H9 (cell line): ENCODE measurements at regions not wholly inside any gene's neighbourhood (a gene's known extent, or its start where the extent isn't known, plus 50 kb on each side); places are given as distances from the start of the nearest gene placed in this dataset.

Experiments used
- DNase-seq: peaks from one replicate; pipeline ENCODE4 v3.0.0-alpha.2; 2017
- H2AFZ ChIP-seq: one replicate; pipeline ENCODE4 v1.6.1; 2013; ENCODE audit warnings: mild to moderate bottlenecking, low read length, control low read depth, moderate library complexity
- H2AK5ac ChIP-seq: 2 replicates; pipeline ENCODE4 v1.6.1; 2013; ENCODE audit warnings: low read length, control low read depth, mixed read lengths; ENCODE audit not compliant: insufficient read length
- H2BK120ac ChIP-seq: one replicate; pipeline ENCODE4 v1.6.1; 2013; ENCODE audit warnings: low read depth, mild to moderate bottlenecking, low read length, control low read depth, inconsistent platforms; ENCODE audit not compliant: poor library complexity, severe bottlenecking
- H2BK12ac ChIP-seq: 2 replicates; pipeline ENCODE4 v1.6.1; 2013; ENCODE audit warnings: low read length, control low read depth, mixed read lengths, low read depth; ENCODE audit not compliant: insufficient read length
- H2BK15ac ChIP-seq: 2 replicates; pipeline ENCODE4 v1.6.1; 2013; ENCODE audit warnings: low read depth, low read length, control low read depth
- H2BK20ac ChIP-seq: one replicate; pipeline ENCODE4 v1.6.1; 2013; ENCODE audit warnings: low read depth, mild to moderate bottlenecking, low read length, control low read depth, inconsistent platforms; ENCODE audit not compliant: poor library complexity, severe bottlenecking
- H2BK5ac ChIP-seq: 2 replicates; pipeline ENCODE4 v1.6.1; 2013; ENCODE audit warnings: low read length, control low read depth, mixed read lengths; ENCODE audit not compliant: insufficient read length
- H3K14ac ChIP-seq: 2 replicates; pipeline ENCODE4 v1.6.1; 2013; ENCODE audit warnings: low read length, control low read depth; ENCODE audit not compliant: insufficient read depth
- H3K18ac ChIP-seq: 2 replicates; pipeline ENCODE4 v1.6.1; 2013; ENCODE audit warnings: low read depth, mild to moderate bottlenecking, mixed read lengths, low read length, control low read depth; ENCODE audit not compliant: insufficient read length
- H3K23ac ChIP-seq: 2 replicates; pipeline ENCODE4 v1.6.1; 2013; ENCODE audit warnings: low read length, control low read depth, mixed read lengths, low read depth; ENCODE audit not compliant: insufficient read length
- H3K23me2 ChIP-seq: 2 replicates; pipeline ENCODE4 v1.6.1; 2013; ENCODE audit warnings: low read depth, mild to moderate bottlenecking, mixed read lengths, low read length, control low read depth; ENCODE audit not compliant: insufficient read length, poor library complexity, severe bottlenecking
- H3K27ac ChIP-seq: 2 replicates; pipeline ENCODE4 v1.5.1; 2013; ENCODE audit warnings: low read length, control low read depth, mixed read lengths, low read depth; ENCODE audit not compliant: insufficient read length
- H3K27me3 ChIP-seq: 2 replicates; pipeline ENCODE4 v1.6.1; 2013; ENCODE audit warnings: low read length, control low read depth, inconsistent platforms; ENCODE audit not compliant: insufficient read depth
- H3K4ac ChIP-seq: 2 replicates; pipeline ENCODE4 v1.6.1; 2013; ENCODE audit warnings: low read depth, mild to moderate bottlenecking, control low read depth, inconsistent platforms, low read length, moderate library complexity
- H3K4me1 ChIP-seq: 2 replicates; pipeline ENCODE4 v1.6.1; 2013; ENCODE audit warnings: low read length, control low read depth, inconsistent platforms; ENCODE audit not compliant: insufficient read depth
- H3K4me2 ChIP-seq: 2 replicates; pipeline ENCODE4 v1.6.1; 2013; ENCODE audit warnings: low read length, control low read depth, mixed read lengths; ENCODE audit not compliant: insufficient read length, insufficient read depth
- H3K56ac ChIP-seq: 2 replicates; pipeline ENCODE4 v1.6.1; 2013; ENCODE audit warnings: low read depth, mild to moderate bottlenecking, mixed read lengths, low read length, control low read depth; ENCODE audit not compliant: insufficient read length
- H3K79me1 ChIP-seq: 2 replicates; pipeline ENCODE4 v1.6.1; 2013; ENCODE audit warnings: low read depth, mild to moderate bottlenecking, moderate library complexity, low read length, control low read depth, inconsistent platforms; ENCODE audit not compliant: insufficient read depth, poor library complexity, severe bottlenecking
- H3K79me2 ChIP-seq: 2 replicates; pipeline ENCODE4 v1.6.1; 2013; ENCODE audit warnings: low read length, control low read depth, inconsistent platforms; ENCODE audit not compliant: insufficient read depth
- H3K9ac ChIP-seq: 2 replicates; pipeline ENCODE4 v1.6.1; 2013; ENCODE audit warnings: low read length, control low read depth, mixed read lengths; ENCODE audit not compliant: insufficient read length; ENCODE audit errors: extremely low read depth
- H3K9me3 ChIP-seq: one replicate; pipeline ENCODE4 v1.6.1; 2013; ENCODE audit warnings: low read depth, low read length, inconsistent platforms; ENCODE audit not compliant: control insufficient read depth
- H3T11ph ChIP-seq: one replicate; pipeline ENCODE4 v1.6.1; 2013; ENCODE audit warnings: mild to moderate bottlenecking, low read length, control low read depth, inconsistent platforms
- H4K20me1 ChIP-seq: one replicate; pipeline ENCODE4 v1.6.1; 2013; ENCODE audit not compliant: control insufficient read depth, insufficient read length, insufficient read depth
- H4K5ac ChIP-seq: 2 replicates; pipeline ENCODE4 v1.6.1; 2013; ENCODE audit warnings: low read depth, mild to moderate bottlenecking, mixed read lengths, low read length, control low read depth; ENCODE audit not compliant: insufficient read length
- H4K8ac ChIP-seq: replicated peaks from 2 replicates; pipeline ENCODE4 v1.6.1; 2013; ENCODE audit warnings: low read length, control low read depth, mixed read lengths, low read depth; ENCODE audit not compliant: insufficient read length
- H4K91ac ChIP-seq: 2 replicates; pipeline ENCODE4 v1.6.1; 2013; ENCODE audit warnings: low read depth, mild to moderate bottlenecking, moderate library complexity, mixed read lengths, low read length, control low read depth; ENCODE audit not compliant: insufficient read length
- H3K27ac Mint-ChIP-seq, 3 experiments: 2 replicates in 2 of 3; 3 replicates in 1 of 3; pipeline ENCODE4 v1.8.0; 2020 to 2021; ENCODE audit warnings: mixed read lengths in 3 of 3, mild to moderate bottlenecking in 1 of 3, moderate library complexity in 1 of 3
- H3K27me3 Mint-ChIP-seq: 2 replicates; pipeline ENCODE4 v1.8.0; 2021; ENCODE audit warnings: low read depth, mild to moderate bottlenecking, moderate library complexity, mixed read lengths
- H3K36me3 Mint-ChIP-seq, 3 experiments: 2 replicates in 2 of 3; 3 replicates in 1 of 3; pipeline ENCODE4 v1.8.0; 2020 to 2021; ENCODE audit warnings: low read depth in 3 of 3, mixed read lengths in 3 of 3; ENCODE audit not compliant: insufficient read depth in 1 of 3
- H3K4me1 Mint-ChIP-seq, 2 experiments: 2 replicates each; pipeline ENCODE4 v1.8.0; 2020; ENCODE audit warnings: mixed read lengths in 2 of 2
- H3K4me3 Mint-ChIP-seq, 2 experiments: 2 replicates in 1 of 2; 3 replicates in 1 of 2; pipeline ENCODE4 v1.8.0; 2020 to 2021; ENCODE audit warnings: mild to moderate bottlenecking in 2 of 2, mixed read lengths in 2 of 2, moderate library complexity in 1 of 2
- H3K9me3 Mint-ChIP-seq, 2 experiments: 2 replicates in 1 of 2; 3 replicates in 1 of 2; pipeline ENCODE4 v1.8.0; 2020; ENCODE audit warnings: mild to moderate bottlenecking in 2 of 2, mixed read lengths in 2 of 2, moderate library complexity in 1 of 2
- WGBS: extraction: QIAGEN DNeasy Blood & Tissue Kit; methylation state at CpG from one replicate; pipeline ENCODE4 v1.1.7; 2013; ENCODE audit warnings: missing lambda C conversion rate, low lambda C conversion rate, mixed read lengths; ENCODE audit not compliant: insufficient read length; ENCODE audit errors: extremely low coverage; 5-methylcytosine and 5-hydroxymethylcytosine counted together
- TF ChIP-seq, protein P1 (sequence below): fragments of 200-600 bp; sonication (generic); conservative IDR thresholded peaks from 3 replicates; pipeline ENCODE4 v1.8.0; 2021; ENCODE audit warnings: antibody characterized with exemption, mild to moderate bottlenecking

DNA sequence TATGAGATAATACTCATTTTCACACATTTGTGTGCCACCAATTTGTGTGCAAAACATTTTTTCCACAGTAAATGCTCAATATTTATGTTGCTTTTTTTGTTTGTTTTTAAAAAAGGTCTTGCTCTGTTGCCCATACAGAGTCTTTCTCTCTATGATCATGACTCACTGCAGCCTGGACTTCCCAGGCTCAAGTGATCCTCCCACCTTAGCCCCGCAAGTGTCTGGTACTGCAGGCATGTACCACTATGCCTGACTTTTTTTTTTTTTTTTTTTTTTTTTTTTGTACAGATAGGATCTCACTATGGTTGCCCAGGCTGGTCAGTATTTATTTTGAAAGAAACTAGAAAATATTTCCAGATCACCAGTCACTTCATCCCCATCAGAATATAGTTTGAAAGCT lies 297.8 kb upstream of the GYPC start:
- H3K79me1 ChIP-seq, result no peaks in the 10 kb centered on the region
- Mint-ChIP-seq H3K27me3 (no peaks in the 10 kb centered on the region), H3K27ac (no peak overlapping the region), H3K4me3 (no peak overlapping the region), H3K9me3 (no peaks in the 10 kb centered on the region), H3K36me3 (no peaks in the 10 kb centered on the region), H3K4me1 (no peaks in the 10 kb centered on the region)
- H4K91ac ChIP-seq, result no peak overlapping the region
- no peaks in the 10 kb centered on the region for H3K23me2 ChIP-seq
- H2BK20ac ChIP-seq, result no peak overlapping the region
- no peak overlapping the region for H3K56ac ChIP-seq
- no peak overlapping the region for H2BK120ac ChIP-seq
- no peaks in the 10 kb centered on the region for H3K9me3 ChIP-seq
- H3K23ac ChIP-seq, result no peak overlapping the region
- H2AK5ac ChIP-seq, result no peak overlapping the region
- H3K18ac ChIP-seq, result no peak overlapping the region
- H2BK5ac ChIP-seq, result no peak overlapping the region
- H2AFZ ChIP-seq, result no peak overlapping the region
- no CpG with 5 or more reads among the region's 1 CpG for WGBS
- H4K20me1 ChIP-seq, result no peaks in the 10 kb centered on the region
- no peak overlapping the region for H4K5ac ChIP-seq
- no peaks in the 10 kb centered on the region for H3K27me3 ChIP-seq
- no peak overlapping the region for H2BK15ac ChIP-seq
- no peak overlapping the region for H4K8ac ChIP-seq
- no peak overlapping the region for H3K27ac ChIP-seq
- no peak for DNase-seq
- H3K4me2 ChIP-seq, result no peak overlapping the region
- no peak overlapping the region for H3T11ph ChIP-seq
- H3K4me1 ChIP-seq, result no peaks in the 10 kb centered on the region
- H3K14ac ChIP-seq, result no peak overlapping the region
- TF ChIP-seq, protein P1, sequence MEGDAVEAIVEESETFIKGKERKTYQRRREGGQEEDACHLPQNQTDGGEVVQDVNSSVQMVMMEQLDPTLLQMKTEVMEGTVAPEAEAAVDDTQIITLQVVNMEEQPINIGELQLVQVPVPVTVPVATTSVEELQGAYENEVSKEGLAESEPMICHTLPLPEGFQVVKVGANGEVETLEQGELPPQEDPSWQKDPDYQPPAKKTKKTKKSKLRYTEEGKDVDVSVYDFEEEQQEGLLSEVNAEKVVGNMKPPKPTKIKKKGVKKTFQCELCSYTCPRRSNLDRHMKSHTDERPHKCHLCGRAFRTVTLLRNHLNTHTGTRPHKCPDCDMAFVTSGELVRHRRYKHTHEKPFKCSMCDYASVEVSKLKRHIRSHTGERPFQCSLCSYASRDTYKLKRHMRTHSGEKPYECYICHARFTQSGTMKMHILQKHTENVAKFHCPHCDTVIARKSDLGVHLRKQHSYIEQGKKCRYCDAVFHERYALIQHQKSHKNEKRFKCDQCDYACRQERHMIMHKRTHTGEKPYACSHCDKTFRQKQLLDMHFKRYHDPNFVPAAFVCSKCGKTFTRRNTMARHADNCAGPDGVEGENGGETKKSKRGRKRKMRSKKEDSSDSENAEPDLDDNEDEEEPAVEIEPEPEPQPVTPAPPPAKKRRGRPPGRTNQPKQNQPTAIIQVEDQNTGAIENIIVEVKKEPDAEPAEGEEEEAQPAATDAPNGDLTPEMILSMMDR, result no peak
- H3K4ac ChIP-seq, result no peak overlapping the region
- no peak overlapping the region for H2BK12ac ChIP-seq
- H3K79me2 ChIP-seq, result no peaks in the 10 kb centered on the region
- no peak overlapping the region for H3K9ac ChIP-seq
